ENCODE measurements at regions not wholly inside any gene's neighbourhood (a gene's known extent, or its start where the extent isn't known, plus 50 kb on each side); places are given as distances from the start of the nearest gene placed in this dataset.

DNA sequence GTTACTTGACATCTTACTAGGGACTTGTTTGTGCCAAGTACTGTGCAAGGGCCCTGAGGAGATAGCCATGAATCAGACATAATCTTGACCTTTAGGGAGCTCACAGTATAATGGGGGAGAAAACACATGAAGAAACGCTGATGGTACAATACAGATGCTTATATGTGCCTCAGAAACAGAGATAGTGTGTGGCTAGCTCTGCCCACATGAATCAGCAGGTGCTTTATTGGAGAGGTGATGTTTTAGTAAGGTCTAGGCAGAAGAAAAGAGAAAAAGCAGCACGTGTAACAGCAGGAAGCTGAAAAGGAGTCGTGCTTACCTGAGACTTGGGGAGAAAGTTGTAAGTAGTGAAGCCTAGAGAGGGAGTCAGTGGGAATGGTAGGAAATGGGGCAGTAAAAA is 60.6 kb upstream of the LMO4 start:
- TF ChIP-seq CTCF (IDR thresholded peaks at IDR 0.05) (no peak), POLR2A (IDR thresholded peaks at IDR 0.05) (no peak)
